Stomach (tissue), 8 donors: ENCODE measurements at regions not wholly inside any gene's neighbourhood (a gene's known extent, or its start where the extent isn't known, plus 50 kb on each side); places are given as distances from the start of the nearest gene placed in this dataset.

Experiments
- DNase-seq, 2 donors: peaks; one replicate each; pipeline versions ENCODE4 v3.0.0 to v3.0.0-alpha.2; 2013 to 2019
- H3K27ac ChIP-seq, 5 donors: fragments of 200-600 bp in 4 of 5; sonication (generic) in 4 of 5; one replicate each; pipeline ENCODE4 v1.5.1; 2013 to 2019; ENCODE audit warnings: mild to moderate bottlenecking in 1 of 5, moderate library complexity in 1 of 5
- H3K27me3 ChIP-seq, 3 donors: fragments of 200-600 bp; sonication (generic); one replicate each; pipeline ENCODE4 v1.5.1; 2017 to 2019; ENCODE audit warnings: mixed run types in 1 of 3
- H3K36me3 ChIP-seq, 4 donors: fragments of 200-600 bp; sonication (generic); 1 replicate in 3 of 4; 2 replicates in 1 of 4; pipeline ENCODE4 v1.5.1; 2016 to 2019
- H3K4me1 ChIP-seq, 4 donors: fragments of 200-600 bp; sonication (generic); one replicate each; pipeline ENCODE4 v1.5.1; 2016 to 2019
- H3K4me3 ChIP-seq, 4 donors: fragments of 200-600 bp; sonication (generic) in 3 of 4; one replicate each; pipeline ENCODE4 v1.5.1; 2016 to 2019; ENCODE audit warnings: mild to moderate bottlenecking in 1 of 4
- H3K9me3 ChIP-seq, 4 donors: fragments of 200-600 bp; sonication (generic); one replicate each; pipeline ENCODE4 v1.5.1; 2016 to 2019
- CTCF ChIP-seq, 7 experiments: fragments of 450-650 bp in 4 of 7; fragments of 200-600 bp in 3 of 7; sonication (generic) in 3 of 7; IDR thresholded peaks; one replicate each; pipeline ENCODE4 v1.5.1; 2016 to 2019; ENCODE audit warnings: antibody characterized with exemption in 7 of 7, control low read depth in 2 of 7, mild to moderate bottlenecking in 1 of 7
- EP300 ChIP-seq: sonication (generic); formaldehyde crosslinking; IDR thresholded peaks from one replicate; pipeline ENCODE4 v1.6.1; 2017; ENCODE audit warnings: antibody characterized with exemption
- POLR2A ChIP-seq, 4 donors: fragments of 450-650 bp; IDR thresholded peaks; one replicate each; pipeline ENCODE4 v1.6.1; 2016; ENCODE audit warnings: antibody characterized with exemption in 4 of 4, control low read depth in 2 of 4, mild to moderate bottlenecking in 1 of 4, moderate library complexity in 1 of 4
- POLR2AphosphoS5 ChIP-seq, 3 donors: sonication (generic); formaldehyde crosslinking; IDR thresholded peaks; one replicate each; pipeline ENCODE4 v1.6.1; 2016; ENCODE audit warnings: antibody characterized with exemption in 3 of 3
- WGBS, 5 donors: extraction: QIAGEN DNeasy Blood & Tissue Kit in 3 of 5; methylation state at CpG; one replicate each; pipeline versions ENCODE4 v1.1.5 to v1.1.7; 2013 to 2018; 5-methylcytosine and 5-hydroxymethylcytosine counted together
- intact Hi-C: fragments of 100-400 bp; cut with DNase I; formaldehyde crosslinking; loops from one replicate; pipeline ENCODE4 v1.15.1; 2023; ENCODE audit warnings: low total_unique reads
- donor health status: healthy with polysubstance abuse.
- donor health status: Bipolar disorder and iron deficiency.
- donor health status: healthy.

DNA sequence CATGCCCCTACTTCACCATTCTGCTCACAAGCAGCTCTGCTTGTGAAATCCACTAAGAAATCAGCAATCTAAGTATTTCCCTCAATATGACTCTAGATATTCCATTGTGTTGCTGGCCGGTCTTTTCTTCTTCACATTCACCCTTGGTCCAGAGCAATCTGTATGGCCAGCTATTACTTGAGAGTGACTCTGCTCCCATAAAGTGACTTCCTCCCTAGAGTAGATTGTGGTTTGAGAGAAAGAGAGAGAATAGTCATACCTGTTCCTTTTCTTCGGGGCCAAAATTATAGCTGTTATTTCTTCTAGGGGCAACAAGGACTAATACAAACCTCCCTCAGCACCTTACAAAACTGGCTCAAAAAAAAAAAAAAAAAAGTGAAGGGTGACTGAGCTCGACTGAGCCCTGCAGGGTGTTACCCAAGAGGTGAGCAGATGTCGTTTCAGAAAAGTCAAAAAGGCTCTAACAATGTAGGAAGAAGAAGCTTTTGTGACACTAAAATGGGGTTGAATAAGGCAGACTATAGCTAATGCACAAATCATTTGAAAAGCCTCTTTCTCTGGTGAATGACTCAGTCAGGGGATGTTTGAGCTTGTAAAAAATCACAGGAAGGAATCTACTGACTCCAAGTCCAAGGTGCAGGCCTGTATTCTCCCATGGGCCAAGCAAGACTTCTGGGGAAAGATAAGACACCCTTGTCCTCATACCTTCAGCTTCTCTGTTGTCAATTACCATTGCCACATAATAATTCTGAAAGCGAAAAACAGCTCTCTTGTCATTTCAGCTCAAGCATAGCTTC, 161.0 kb upstream of the SLC24A5 start:
- no peaks in the 10 kb centered on the region for H3K4me1 ChIP-seq
- H3K27me3 ChIP-seq = no peaks in the 10 kb centered on the region
- no peak for DNase-seq
- H3K36me3 ChIP-seq = no peaks in the 10 kb centered on the region
- WGBS, 5 donors = 71 to 79% (median 75%) methylated on average over 5 of the region's 5 CpGs
- intact Hi-C loops = no loop called here
- no peak overlapping the region for H3K4me3 ChIP-seq
- TF ChIP-seq POLR2AphosphoS5 (IDR thresholded peaks at IDR 0.05) (no peak), POLR2A (IDR thresholded peaks at IDR 0.05) (no peak), CTCF (IDR thresholded peaks at IDR 0.05) (no peak), EP300 (no peak)
- H3K27ac ChIP-seq = no peak overlapping the region
- no peaks in the 10 kb centered on the region for H3K9me3 ChIP-seq

DNA sequence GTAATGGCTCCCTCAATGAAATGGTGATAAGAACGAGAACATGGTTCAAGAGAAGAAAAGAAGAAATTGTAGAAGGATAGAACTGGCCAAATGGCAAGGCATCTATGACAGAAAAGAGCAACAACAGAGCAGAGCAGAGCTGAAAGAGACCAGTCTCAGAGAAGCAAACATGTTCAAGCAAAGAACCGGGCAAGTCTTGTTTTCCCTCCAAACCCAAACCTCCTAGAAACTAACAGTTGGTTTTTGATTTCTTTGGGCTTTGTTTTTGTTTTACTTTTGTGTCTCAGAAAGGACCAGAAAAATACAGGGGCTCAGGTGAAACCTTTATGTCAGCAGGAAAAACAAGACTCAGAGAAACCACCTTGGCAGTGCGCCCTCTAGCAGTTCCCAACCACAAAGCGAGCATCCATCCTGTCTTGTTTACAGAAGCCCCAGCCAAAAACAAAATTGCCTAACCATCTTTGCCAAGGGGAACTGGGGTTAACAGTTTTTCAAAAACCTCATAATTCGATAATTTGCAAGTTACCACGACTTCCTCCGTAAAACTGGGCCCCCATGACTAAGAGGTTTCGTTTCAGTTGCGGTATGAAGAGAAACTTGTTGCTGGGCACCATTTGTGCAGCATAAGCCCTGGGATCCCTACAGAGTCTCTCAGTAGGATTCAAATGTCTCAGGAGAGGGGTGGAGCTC, 159.2 kb upstream of the SLC24A5 start:
- Histone ChIP-seq H3K27me3 (no peaks in the 10 kb centered on the region), H3K27ac (no peak overlapping the region), H3K36me3 (no peaks in the 10 kb centered on the region), H3K4me3 (no peak overlapping the region), H3K4me1 (no peaks in the 10 kb centered on the region), H3K9me3 (no peaks in the 10 kb centered on the region)
- DNase-seq = no peak
- 67 to 75% (median 74%) methylated on average over 9 of the region's 9 CpGs for WGBS, 5 donors
- intact Hi-C loops = no loop called here
- TF ChIP-seq POLR2A (IDR thresholded peaks at IDR 0.05) (no peak), POLR2AphosphoS5 (IDR thresholded peaks at IDR 0.05) (no peak), EP300 (no peak), CTCF (IDR thresholded peaks at IDR 0.05) (no peak)

GRCh38 chr15:47963265-47963664, 157.5 kb upstream of the SLC24A5 start:
- intact Hi-C loops = no loop called here
- 69 to 80% (median 75%) methylated on average over 4 of the region's 4 CpGs for WGBS, 5 donors
- TF ChIP-seq CTCF (IDR thresholded peaks at IDR 0.05) = no peak
- TF ChIP-seq POLR2A (IDR thresholded peaks at IDR 0.05) = no peak
- TF ChIP-seq POLR2AphosphoS5 (IDR thresholded peaks at IDR 0.05) = no peak
- TF ChIP-seq EP300 = no peak

GRCh38 chr15:47964229-47964628, 156.6 kb upstream of the SLC24A5 start:
- TF ChIP-seq EP300 (no peak), CTCF (IDR thresholded peaks at IDR 0.05) (no peak), POLR2A (IDR thresholded peaks at IDR 0.05) (no peak), POLR2AphosphoS5 (IDR thresholded peaks at IDR 0.05) (no peak)
- Histone ChIP-seq H3K36me3 (no peaks in the 10 kb centered on the region), H3K4me3 (no peak overlapping the region), H3K27me3 (no peaks in the 10 kb centered on the region), H3K4me1 (no peaks in the 10 kb centered on the region), H3K27ac (no peak overlapping the region), H3K9me3 (no peaks in the 10 kb centered on the region)
- 56 to 87% (median 71%) methylated on average over 2 of the region's 2 CpGs for WGBS, 5 donors
- intact Hi-C loops = no loop called here
- DNase-seq = no peak

More at GRCh38 chr15:47963265-47963664, 157.5 kb upstream of the SLC24A5 start:
- no peaks in the 10 kb centered on the region for H3K4me1 ChIP-seq
- no peak overlapping the region for H3K4me3 ChIP-seq
- no peak overlapping the region for H3K27ac ChIP-seq
- no peaks in the 10 kb centered on the region for H3K27me3 ChIP-seq
- DNase-seq = no peak
- no peaks in the 10 kb centered on the region for H3K9me3 ChIP-seq
- no peaks in the 10 kb centered on the region for H3K36me3 ChIP-seq
